ENCODE measurements at regions not wholly inside any gene's neighbourhood (a gene's known extent, or its start where the extent isn't known, plus 50 kb on each side); places are given as distances from the start of the nearest gene placed in this dataset.

GRCh38 chr5:164498438-164498837, 993.0 kb downstream of the MAT2B start:
- DNase-seq (ENCODE audit: low spot score): no peak
- no peak for TF ChIP-seq CTCF (IDR thresholded peaks at IDR 0.05; ENCODE audit: extremely low read depth, missing control alignments)

- no peak for DNase-seq (ENCODE audit: low spot score)
- TF ChIP-seq CTCF (IDR thresholded peaks at IDR 0.05; ENCODE audit: extremely low read depth, missing control alignments): no peak
Observed at GRCh38 chr5:164500856-164501255, 995.4 kb downstream of the MAT2B start.

- DNase-seq (ENCODE audit: low spot score): no peak
- TF ChIP-seq CTCF (IDR thresholded peaks at IDR 0.05; ENCODE audit: extremely low read depth, missing control alignments): no peak
Observed at GRCh38 chr5:164501344-164501743, 995.9 kb downstream of the MAT2B start.

GRCh38 chr5:164504141-164504772, 998.8 kb downstream of the MAT2B start:
- peak; percentile 22 for DNase-seq (ENCODE audit: low spot score)
- peak; percentile 60 for TF ChIP-seq CTCF (IDR thresholded peaks at IDR 0.05; ENCODE audit: extremely low read depth, missing control alignments)

- DNase-seq (ENCODE audit: low spot score): no peak
- no peak for TF ChIP-seq CTCF (IDR thresholded peaks at IDR 0.05; ENCODE audit: extremely low read depth, missing control alignments)
Observed at GRCh38 chr5:164505791-164506190, 1000.4 kb downstream of the MAT2B start.

GRCh38 chr5:164518067-164518740, 1012.8 kb downstream of the MAT2B start:
- no peak for TF ChIP-seq CTCF (IDR thresholded peaks at IDR 0.05; ENCODE audit: extremely low read depth, missing control alignments)
- no peak for DNase-seq (ENCODE audit: low spot score)

- no peak for DNase-seq (ENCODE audit: low spot score)
- no peak for TF ChIP-seq CTCF (IDR thresholded peaks at IDR 0.05; ENCODE audit: extremely low read depth, missing control alignments)
Observed at GRCh38 chr5:164518741-164519080, 1013.3 kb downstream of the MAT2B start.
